Activated CD4-positive, alpha-beta T cell treated with anti-CD3 and anti-CD28 coated beads, Interleukin-2, Interleukin-6, amounts not matched to agents 100 ng/mL and 50 ng/mL, durations not matched to agents 16 hours and 8 hours (primary cell): ENCODE measurements at regions not wholly inside any gene's neighbourhood (a gene's known extent, or its start where the extent isn't known, plus 50 kb on each side); places are given as distances from the start of the nearest gene placed in this dataset.

Experiments used
- DNase-seq: peaks from one replicate; pipeline ENCODE4 v3.0.0-alpha.2; 2020

GRCh38 chr9:108213511-108213910, 642.3 kb downstream of the ACTL7B start:
- no peak for DNase-seq

DNA sequence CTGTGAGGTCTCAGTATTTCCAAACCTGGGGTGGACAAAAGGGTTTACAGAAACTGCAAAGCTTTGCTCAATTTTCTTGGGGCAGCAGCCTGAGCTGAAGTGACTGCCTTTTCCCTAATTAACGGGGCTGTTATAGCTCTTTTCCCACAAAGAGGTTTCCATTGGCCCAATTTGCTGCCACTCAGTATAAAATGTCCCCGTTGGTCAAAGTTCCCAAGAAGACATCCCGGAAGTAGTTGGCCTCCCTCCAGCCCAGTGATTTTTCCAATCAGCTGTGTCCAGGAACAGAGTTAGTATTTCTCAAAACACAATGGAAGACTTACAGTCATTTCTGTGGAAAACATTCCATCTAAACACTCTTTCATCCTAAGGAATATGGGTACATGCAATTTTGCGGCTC, 643.6 kb downstream of the ACTL7B start:
- no peak for DNase-seq

DNA sequence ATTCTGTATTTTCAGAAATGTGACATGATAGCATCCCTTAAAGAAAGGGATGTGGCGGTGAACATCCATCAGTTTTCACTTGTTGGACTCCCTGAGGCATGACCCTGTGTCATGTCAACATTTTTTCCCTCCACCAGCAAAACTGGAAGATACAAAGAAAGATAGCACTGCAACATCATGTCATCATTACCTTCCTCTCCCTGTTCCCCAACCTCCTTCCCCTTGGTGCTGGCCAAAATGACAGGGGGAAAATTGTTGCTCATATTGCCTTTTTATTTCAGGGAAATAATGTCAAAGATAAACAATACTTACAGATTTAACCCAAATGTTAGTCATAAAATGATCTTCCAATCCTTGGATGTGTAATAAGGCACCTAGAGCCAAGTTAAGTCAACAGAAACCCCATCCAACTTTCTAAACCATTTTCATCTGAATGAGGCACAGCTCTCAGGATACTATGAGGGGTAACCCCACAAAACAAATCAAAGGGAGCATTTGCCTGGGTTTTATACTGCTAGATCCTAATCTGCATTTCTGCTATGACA, 644.3 kb downstream of the ACTL7B start:
- no peak for DNase-seq

DNA sequence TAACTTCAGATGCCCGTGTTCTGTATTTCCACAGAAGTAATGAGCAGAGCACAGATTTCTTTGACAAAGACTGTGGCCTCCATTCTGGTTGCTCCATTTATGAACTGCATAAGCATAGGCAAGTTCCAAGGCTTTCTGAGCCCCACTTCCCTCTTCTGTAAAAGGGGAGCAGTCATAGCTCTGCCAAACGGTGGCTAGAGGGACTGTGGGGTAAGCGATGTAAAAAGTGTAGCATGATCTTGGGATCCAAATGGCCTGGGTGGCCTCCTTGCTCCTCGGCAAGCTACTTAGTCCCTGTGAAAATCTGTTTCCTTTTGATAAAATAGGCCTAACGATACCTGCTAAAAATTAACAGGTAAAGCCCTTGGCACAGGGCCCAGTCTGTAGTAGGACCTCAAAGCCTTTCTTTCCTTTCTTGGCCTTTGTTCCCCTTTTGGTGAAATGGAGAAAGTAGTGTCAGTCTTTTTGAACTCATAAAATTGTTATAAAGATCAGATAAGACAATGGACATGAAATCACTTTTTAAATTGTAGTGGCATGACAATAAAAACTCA, 646.6 kb downstream of the ACTL7B start:
- DNase-seq: no peak

DNA sequence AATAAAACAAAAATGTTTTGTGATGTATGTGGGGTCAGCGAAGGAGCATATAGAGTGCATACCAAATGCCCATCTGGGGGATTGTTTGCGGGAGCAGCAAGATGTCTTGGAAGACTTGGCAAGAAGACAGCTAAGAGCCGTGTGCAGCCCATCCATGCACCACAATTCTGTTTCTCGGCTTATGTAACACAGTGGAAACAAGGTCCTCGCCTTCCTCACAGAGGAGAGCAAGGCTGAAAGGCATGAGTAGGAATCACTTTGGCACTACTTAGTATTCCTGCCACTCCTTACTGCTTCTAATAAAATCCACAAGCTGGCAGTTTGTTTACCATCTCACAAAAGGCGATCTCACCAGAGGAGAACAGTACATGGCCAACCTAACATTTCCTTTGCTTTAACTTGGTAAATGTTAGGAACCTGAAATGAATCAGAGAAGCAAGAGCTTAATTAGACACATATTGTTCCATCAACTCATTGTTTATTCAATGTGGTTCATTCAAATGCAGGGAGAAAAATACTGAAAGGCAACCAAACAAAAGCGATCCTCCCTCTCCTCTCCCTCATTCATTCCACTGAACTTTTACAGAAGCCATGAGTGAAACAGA, 648.1 kb downstream of the ACTL7B start:
- no peak for DNase-seq

DNA sequence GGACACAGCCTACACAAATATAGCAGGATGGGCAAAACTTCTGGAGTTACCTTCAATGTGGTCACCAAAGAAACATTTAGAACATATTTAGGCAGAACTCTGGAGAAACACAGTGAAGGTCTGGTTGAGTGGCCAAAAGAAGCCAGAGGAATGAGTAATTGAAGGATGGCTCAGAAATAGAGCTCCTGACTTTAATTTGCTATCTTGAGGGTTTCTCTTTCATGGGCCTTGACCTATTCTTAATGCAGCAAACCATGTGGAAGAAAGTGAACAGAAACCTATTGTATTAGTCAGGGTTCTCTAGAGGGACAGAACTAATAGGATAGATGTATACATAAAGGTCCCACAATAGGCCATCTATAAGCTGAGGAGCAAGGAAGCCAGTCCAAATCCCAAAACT, 650.5 kb downstream of the ACTL7B start:
- no peak for DNase-seq

DNA sequence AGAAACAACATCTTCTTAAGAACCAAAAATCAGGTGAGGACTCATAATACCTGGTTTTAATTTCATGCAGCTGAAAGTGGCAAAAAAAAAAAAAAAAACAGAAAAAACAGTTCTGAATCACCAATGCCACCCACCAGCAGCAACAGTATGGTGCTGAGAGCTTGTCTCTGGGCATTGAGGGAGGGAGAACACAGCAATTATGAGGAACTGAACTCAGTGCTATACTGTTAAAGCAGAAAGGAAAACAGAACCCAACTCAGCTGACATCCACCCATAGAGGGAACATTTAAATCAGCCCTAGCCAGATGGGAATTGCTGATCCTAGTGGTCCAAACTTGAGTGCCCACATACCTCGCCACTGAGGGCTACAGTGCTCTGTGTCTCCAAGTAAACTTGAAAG, 657.9 kb downstream of the ACTL7B start:
- no peak for DNase-seq

DNA sequence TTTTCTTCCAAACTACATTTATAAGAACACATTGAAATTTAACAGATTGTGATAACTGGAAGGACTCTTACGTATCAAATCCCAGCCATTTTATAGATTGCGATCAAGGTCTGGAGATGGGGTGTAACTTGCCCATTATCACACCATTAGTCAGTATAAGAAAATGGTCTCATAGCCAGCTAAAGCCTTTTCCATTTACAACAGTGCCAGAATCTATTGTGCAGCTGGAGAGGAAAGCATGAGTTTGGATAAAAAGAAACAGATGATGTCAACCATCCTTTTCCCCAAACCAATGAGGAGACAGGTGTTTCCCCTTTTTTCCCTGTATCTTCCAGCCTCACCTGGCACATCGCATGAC, 658.8 kb downstream of the ACTL7B start:
- DNase-seq: no peak

GRCh38 chr9:108196332-108197007, 659.3 kb downstream of the ACTL7B start:
- DNase-seq: no peak

DNA sequence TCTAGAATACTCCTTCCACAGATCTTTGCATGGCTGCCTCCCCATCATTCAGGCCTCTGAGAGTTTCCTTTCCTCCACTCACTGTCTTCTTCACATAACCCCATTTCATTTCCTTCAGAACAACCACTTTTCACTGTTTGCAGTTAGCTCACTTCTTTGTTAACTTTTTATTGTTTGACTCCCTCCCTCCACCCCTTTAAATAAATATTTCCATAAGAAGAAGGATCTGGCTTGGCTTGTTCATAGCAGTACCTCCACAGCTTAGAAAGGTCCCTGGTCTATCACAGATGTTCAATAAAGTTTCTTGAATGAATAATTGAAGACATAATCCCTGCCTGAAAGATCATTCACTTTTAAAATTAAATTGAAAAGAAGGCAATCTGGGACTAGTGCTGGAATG, 661.6 kb downstream of the ACTL7B start:
- DNase-seq: no peak

DNA sequence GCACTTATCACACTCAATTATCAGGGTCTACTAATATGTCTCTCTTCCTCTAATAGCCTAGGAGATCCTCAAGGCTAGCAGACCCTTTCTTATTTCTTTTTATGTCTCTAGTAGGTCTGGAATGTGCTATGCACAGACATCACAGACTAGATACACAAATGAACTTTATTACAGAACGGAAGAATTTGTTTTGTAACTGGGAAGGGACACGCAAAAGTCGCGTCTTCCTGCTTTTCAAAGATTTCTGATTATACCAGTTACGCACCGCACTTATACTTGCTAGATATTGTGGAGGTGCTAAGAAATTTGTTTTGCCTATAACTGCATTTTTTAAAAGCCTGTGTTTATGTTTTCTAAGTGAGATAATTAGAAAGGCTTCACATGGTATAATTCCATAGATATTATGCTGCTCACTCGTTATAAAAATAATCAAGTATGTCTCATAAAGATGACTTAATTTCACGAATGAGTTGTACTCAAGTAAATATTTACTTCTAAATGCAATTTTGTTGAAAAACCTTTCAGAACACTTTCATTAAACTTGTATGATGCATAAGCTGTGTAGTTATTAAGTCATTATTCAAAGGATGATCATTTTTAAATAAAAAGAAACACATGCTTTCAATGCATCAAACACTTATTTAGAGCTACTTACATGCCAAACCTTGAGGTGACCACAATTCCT, 662.6 kb downstream of the ACTL7B start:
- no peak for DNase-seq

- no peak for DNase-seq
These were observed 664.7 kb downstream of the ACTL7B start for GRCh38 chr9:108191065-108191464.

DNA sequence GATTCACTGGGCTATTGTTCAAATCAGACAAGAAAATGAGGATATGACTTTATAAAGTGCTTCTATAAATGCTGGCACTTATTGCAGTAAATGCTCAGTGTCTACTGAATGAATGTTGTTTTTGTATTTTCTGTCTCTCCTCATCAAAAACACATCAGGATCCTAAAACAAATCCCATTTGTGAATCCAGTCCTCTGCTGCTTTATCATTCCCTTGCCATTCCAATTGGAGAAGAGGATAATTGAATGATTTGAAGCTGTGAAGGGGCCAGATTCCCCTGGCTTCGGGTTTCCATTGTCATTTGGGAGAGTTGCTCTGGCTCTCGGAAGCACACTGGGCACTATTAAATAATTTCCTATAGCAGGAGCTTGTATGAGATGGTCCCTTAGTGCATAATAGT, 666.8 kb downstream of the ACTL7B start:
- DNase-seq: no peak

DNA sequence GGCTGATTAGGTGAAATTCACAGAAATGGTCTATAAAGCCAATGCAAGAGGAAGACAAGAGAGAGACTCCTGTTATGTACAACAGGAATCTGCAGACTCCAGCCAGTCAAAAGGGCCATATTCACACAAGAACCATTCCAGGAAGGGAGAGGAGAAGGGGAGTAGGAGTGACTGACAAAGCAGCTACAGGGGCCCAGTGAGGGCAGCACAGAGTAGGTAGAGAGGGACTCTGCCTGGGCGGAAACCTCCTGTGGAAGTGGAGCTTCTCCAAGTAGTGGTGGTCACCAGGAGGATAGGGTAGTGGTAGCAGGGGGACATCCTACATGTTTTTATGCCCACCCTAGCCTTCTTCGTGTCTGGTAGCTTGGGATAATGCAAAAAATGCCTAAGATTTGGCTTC, 667.3 kb downstream of the ACTL7B start:
- no peak for DNase-seq

DNA sequence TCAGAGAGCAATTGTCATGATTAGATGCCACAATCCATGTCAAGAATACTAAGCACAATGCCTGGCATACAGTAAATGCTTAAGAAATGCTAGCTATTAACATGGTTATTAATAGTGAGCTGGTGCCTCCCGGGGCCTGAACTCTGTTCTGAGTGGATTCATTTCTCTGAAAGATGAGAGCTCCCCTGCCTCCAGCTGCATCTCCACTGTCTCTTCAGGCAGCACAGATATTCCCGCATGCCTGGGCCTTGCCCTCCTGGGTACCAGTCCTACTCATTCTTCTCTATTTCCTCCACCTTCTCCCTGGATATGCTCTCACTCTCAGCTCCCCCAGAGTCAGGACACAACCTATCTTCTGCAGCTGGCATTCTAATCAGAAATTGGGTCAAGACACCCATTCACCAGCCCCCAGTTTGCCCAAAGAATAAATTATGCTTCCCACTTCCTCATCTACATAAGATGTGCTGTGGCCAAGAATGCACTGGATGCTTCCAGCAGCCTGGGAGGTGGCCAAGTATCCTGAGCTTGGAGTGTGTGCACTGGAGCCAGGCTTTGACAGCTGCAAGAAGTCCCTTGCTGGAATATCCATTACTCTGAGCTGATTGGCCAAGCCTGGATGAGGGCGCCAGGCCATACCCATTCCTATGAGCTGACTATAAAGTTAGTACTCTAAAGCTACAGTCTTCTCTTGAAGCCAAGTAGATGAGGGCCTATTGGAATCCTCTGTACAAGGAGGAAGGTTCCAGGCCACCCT, 669.0 kb downstream of the ACTL7B start:
- no peak for DNase-seq

DNA sequence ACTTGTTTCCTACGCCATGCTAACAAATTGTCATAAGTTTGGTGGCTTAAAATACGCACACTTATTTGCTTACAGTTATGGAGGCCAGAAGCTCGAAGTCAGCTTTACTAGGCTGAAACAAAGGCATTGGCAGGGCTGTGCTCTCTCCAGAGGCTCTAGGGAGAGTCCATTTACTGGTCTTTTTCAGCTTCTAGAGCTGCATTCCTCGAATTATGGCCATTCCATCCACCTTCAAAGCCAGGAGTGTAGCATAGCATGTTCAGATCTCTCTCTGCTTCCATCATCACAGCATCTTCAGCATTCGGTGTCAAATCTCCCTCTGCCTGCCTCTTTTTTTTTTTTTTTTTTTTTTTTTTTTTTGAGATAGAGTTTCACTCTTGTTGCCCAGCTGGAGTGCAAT, 670.2 kb downstream of the ACTL7B start:
- DNase-seq: no peak

- DNase-seq: no peak
These were observed 670.8 kb downstream of the ACTL7B start for GRCh38 chr9:108184941-108185340.

GRCh38 chr9:108184009-108184408, 671.8 kb downstream of the ACTL7B start:
- DNase-seq: no peak

DNA sequence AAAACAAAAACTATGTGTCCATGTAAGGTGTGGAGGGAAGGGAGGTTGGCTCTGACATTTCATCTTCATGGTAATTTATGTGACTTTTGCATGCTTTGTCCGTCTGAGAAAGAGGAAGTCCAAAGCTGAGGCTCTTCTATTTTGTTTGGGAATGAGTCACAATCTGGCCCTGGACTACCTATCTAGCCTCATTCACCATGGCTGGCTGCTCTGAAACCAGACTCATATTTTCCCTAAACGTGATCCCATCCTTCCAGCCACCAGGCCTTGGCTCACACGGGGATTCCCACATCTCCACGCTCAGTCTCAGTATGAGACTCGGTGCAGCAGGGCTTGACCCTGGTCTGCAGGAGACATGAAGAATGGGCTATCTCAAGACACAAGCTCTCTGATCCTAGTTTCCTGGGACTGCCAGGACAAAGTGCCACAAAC, 672.8 kb downstream of the ACTL7B start:
- DNase-seq: no peak

DNA sequence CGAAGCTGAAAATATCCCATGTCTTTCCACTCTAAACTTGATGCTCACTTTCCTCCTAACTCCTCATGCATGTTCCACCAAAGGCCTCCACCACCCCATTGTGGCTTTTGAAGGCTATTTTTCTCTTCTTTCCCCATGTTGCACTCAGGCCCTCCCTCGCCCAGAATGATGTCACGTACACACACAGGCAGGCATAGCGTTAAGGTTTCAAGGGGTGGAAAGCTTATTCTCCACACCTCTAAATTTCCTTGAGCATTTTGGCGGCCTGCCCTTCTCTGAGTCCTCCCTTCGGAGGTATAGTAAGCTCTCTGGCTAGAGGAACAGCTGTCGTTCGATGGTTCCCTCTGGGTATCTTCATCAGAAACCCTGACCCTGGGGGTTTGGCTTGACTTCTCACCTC, 673.5 kb downstream of the ACTL7B start:
- no peak for DNase-seq

DNA sequence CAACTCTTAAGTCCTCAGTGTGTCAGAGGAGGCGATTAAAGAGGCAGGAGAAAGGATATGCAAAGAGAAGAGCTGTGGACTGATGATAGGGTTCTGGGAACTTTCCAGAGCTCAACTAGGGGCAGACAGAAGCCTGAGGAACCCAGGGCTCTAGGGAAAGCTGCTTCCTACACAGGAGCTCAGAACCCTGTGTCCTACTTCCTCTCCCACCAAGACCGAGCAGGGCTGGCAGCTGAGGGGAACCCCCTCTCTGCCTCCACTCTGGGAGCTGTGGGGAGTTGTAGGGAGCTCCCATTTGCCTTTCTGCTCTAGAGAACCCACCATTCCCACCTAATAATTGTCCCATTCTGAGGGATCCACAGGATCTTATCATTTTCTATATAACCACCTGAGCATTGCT, 674.3 kb downstream of the ACTL7B start:
- DNase-seq: no peak

- no peak for DNase-seq
These were observed 675.2 kb downstream of the ACTL7B start for GRCh38 chr9:108180541-108180940.

DNA sequence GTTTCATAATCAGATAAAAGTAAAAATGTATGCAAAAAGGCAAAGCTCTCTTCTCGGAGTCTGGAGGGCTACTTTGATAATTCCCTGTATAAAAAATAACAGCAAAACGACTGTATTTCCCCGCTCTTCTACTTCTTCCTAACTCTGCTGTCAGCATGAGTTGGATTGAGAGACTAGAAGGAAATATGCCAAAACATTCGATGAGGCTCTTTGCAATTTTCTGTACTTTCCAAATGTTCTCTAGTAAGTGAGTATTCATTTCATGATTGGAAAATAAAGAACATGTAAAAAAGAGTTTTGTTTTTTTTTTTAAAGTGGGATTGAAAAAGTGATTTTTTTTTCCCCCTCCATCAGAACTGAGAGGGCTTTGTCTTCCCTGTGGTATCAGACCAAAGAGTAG, 677.5 kb downstream of the ACTL7B start:
- no peak for DNase-seq
